HT1080 (cell line): ENCODE measurements at regions not wholly inside any gene's neighbourhood (a gene's known extent, or its start where the extent isn't known, plus 50 kb on each side); places are given as distances from the start of the nearest gene placed in this dataset.

Experiments
- DNase-seq: peaks from one replicate; pipeline ENCODE4 v3.0.0-alpha.2; 2015; ENCODE audit warnings: low read depth

DNA sequence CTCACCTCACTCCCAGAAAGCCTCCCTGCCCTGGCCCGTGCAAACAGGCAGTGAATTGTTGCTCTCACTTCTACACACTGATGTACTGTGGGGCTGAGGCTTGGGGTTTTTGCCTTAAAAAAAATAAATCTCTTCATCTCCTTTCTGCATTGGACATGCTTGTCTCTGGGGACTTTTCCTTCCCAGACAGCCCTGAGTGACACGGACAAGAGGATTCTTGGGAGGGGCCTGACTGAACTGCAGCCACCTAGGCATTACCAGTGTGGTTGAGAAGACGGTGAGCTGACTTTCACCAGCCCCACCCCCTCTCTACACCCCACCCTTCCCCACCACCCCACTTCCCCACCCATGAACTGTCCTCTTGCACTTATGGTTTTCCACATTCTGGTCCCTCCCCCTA lies 51.6 kb upstream of the PARP11 start:
- no peak for DNase-seq

DNA sequence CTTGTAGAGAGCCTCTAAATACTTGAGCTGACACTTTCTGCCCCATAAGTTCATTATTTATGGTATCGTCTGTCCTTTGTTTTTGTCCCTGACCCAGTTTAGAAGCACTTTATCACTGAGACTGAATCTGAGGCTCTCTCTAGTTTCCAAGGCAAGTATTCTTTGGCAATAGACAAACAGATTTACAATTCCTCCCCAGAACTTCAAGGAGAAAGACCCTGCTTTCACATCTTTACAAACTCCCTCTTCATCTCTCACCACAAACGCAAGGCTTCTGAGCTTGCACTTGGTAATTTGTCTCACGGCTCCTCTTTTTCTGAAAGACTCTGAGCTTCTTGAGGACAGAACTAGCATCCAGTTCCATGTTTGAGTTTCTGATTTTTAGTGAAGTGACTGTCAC lies 49.8 kb upstream of the PARP11 start:
- no peak for DNase-seq
